GM19397 (cell line): ENCODE measurements at regions not wholly inside any gene's neighbourhood (a gene's known extent, or its start where the extent isn't known, plus 50 kb on each side); places are given as distances from the start of the nearest gene placed in this dataset.
"Not testable (repeated sequence)": the region's sequence is repeated elsewhere in the genome, so short reads cannot be mapped to it uniquely, and the experiment has no call there.

Experiments
- ATAC-seq: cut with Tn5 transposase; IDR thresholded peaks from one replicate; pipeline ENCODE4 v1.9.1; 2021; ENCODE audit warnings: mild to moderate bottlenecking, moderate library complexity; ENCODE audit not compliant: unreplicated experiment

DNA sequence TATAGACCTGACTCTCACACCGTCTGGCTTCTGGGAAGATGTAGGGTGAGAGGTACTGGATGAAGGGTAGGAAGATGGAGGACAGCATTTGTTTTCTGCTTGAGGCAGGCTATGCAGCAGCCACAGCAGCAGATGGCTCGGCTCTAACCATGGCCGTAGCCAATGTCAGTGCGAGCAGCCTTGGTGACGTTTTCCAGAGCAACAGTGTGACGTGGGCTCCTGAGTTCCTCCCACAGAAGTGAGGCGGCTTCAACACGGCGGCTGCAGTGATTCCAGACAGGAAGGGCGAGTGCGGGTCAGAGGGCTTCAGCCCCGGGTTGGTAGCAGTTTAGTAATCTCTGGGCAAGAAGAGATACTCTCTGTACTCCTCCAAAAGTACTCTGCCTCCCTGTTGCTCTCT is 133.0 kb upstream of the MYT1L start:
- no peak for ATAC-seq

DNA sequence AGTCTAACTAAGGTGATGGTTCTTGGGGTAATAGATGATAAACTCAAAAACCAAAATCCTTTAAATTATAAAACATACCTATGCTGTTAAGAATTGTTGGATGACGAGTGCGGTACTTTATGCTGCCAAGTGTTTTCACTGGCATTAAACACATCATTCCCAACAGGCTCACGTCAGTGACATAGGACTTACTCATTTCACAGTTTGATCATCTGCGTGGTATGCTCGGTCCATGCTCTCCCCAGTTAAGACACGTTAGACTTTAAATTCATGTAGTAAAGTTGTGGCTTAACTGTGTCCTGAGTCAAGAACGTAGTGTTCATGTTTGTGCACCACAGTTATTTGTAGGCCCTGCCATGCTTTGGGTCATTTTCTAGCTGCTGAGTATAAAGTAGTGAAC is 125.6 kb upstream of the MYT1L start:
- ATAC-seq, result no peak

GRCh38 chr2:2455151-2455550 is 124.1 kb upstream of the MYT1L start:
- no peak for ATAC-seq

GRCh38 chr2:2452961-2453360 is 121.9 kb upstream of the MYT1L start:
- no peak for ATAC-seq

DNA sequence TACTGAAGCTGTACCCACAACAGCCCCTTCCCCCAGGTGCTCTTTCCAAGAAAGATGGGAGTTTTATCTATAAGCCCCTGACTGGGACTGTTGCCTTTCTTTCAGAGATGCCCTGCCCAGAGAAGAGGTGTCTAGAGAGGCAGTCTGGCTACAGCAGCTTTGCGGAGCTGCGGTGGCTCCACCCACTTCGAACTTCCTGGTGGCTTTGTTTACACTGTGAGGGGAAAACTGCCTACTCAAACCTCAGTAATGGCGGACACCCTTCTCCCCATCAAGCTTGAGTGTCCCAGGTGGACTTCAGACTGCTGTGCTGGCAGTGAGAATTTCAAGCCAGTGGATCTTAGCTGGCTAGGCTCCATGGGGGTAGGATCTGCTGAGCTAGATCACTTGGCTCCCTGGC is 120.2 kb upstream of the MYT1L start:
- not testable (repeated sequence) for ATAC-seq

GRCh38 chr2:2448178-2448577 is 117.1 kb upstream of the MYT1L start:
- ATAC-seq, result no peak

GRCh38 chr2:2422621-2423020 is 91.5 kb upstream of the MYT1L start:
- no peak for ATAC-seq

DNA sequence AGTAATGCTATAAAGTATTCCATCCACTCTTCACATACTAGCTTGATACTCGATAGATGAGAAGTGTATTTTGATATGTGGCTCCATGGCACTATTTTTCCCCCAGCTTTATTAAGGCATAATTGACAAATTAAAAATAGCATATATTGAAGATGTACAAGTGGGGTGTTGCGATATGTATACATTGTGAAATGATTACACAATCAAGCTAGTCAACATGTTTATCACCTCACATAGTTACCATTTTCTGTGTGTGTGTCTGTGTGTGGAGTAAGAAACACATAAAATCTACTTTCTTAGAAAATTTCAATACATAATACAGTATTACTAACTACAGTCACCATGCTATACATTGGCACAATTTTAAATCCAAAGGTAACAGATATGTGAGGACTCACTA is 82.5 kb upstream of the MYT1L start:
- ATAC-seq, result no peak

GRCh38 chr2:2410987-2411386 is 79.9 kb upstream of the MYT1L start:
- ATAC-seq, result no peak

DNA sequence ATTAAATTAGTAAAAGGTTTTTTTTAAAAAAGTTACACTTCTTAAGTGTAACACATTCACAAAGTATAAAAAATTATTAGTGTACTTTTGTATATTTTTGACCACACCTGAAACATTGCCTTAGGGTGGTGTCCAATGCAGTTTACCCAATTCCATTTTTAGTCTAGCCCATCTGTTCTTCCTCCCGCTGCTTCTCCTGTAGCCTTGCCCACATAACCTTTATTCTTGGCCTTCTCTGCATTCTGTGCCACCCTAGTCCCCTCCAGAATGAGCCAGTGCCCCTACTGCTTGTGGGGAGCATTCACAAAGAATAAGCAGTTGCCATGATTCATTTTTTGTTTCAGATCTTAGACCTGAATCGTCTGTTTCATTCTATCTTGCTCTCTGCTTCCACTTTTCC is 78.4 kb upstream of the MYT1L start:
- no peak for ATAC-seq

DNA sequence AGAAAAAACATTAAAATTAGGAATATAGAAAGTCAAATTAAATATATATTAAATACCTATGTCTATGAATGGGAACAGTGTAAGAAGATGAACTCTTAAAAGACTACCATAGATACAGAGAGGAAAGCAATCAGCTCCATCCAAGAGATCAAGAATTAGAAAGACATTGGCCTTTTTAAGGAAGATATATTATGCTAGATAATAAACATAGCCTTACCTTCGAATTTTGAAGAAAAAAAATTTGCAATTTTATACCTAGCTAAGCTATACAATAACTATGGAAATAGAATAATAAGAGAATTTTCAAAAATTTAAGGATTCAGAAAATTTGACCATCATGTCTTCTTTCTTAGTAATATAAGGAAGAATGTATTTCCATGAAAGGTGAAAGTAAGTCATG is 74.7 kb upstream of the MYT1L start:
- no peak for ATAC-seq

DNA sequence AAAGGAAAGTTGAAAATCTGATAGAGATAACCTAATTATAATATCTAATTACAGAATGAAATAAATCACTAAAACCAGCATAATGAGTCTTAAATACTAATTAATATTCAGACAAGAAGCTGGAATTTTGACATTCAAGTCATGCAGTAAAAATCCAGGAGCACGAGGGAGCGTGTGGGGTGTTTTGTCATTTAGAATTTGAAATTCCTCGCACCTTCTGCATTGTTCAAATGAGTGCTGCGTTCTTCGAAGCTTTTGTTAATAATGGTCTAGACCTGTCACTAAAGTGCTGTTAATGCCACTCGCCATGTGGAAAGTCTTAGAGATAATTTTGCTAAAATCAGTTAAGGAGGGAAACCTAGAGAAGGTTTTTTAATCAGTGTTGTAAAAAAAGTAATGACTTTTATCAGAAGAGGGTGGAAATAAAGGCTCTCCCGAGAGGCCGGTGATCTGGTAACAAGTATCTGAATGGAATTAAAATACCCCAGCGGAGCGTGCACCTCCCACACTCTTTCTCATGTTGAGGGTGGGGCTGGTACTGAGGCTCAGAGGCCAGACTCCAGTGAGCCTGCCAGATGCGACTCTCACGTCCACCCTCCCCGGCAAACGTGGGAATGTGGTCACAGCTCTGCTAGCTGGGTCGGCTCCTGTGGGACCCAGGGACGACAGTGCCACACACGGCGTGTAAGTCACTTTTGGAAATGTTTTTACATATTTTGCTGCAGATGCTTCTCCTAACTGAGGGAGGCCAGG is 69.4 kb upstream of the MYT1L start:
- no peak for ATAC-seq

GRCh38 chr2:2399396-2399795 is 68.3 kb upstream of the MYT1L start:
- ATAC-seq, result no peak

GRCh38 chr2:2392332-2392731 is 61.3 kb upstream of the MYT1L start:
- no peak for ATAC-seq

DNA sequence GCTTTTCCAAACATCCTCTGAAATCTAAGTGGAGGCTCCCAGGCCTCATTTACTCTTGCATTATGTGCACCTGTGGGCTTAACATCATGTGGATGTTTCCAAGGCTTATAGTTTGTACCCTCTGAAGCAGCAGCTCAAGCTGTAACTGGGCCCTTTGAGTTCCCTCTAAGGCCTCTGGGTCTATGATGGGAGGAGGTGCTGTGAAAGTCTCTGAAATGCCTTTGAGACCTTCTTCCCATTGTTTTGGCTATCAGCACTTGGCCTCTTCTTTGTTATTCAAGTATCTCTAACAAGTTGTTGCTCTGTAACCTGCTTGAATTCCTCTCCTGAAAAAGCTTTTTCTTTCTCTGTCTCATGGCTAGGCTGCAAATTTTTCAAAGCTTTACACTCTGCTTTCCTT is 58.1 kb upstream of the MYT1L start:
- ATAC-seq, result no peak
